Right kidney (tissue), 1 donor: ENCODE measurements at regions not wholly inside any gene's neighbourhood (a gene's known extent, or its start where the extent isn't known, plus 50 kb on each side); places are given as distances from the start of the nearest gene placed in this dataset.

Experiments used
- DNase-seq: peaks from one replicate; pipeline ENCODE4 v3.0.0-alpha.2; 2016

- no peak for DNase-seq
Measured at GRCh38 chr3:194279701-194280360, 71.3 kb downstream of the CPN2 start.

GRCh38 chr3:194280777-194281176, 70.4 kb downstream of the CPN2 start:
- DNase-seq, result no peak

- no peak for DNase-seq
Measured at GRCh38 chr3:194281306-194281705, 69.8 kb downstream of the CPN2 start.

- no peak for DNase-seq
Measured at GRCh38 chr3:194281766-194282165, 69.4 kb downstream of the CPN2 start.

GRCh38 chr3:194282436-194283122, 68.5 kb downstream of the CPN2 start:
- no peak for DNase-seq

- no peak for DNase-seq
Measured at GRCh38 chr3:194283221-194284006, 67.7 kb downstream of the CPN2 start.

- no peak for DNase-seq
Measured at GRCh38 chr3:194284351-194284750, 66.8 kb downstream of the CPN2 start.

- no peak for DNase-seq
Measured at GRCh38 chr3:194285024-194285849, 65.9 kb downstream of the CPN2 start.

GRCh38 chr3:194285850-194286197, 65.3 kb downstream of the CPN2 start:
- no peak for DNase-seq

- DNase-seq, result no peak
Measured at GRCh38 chr3:194286375-194287146, 64.6 kb downstream of the CPN2 start.

- no peak for DNase-seq
Measured at GRCh38 chr3:194287374-194287773, 63.8 kb downstream of the CPN2 start.

GRCh38 chr3:194287977-194288706, 63.0 kb downstream of the CPN2 start:
- DNase-seq, result no peak
